SU-DHL-6 (cell line): ENCODE measurements at regions not wholly inside any gene's neighbourhood (a gene's known extent, or its start where the extent isn't known, plus 50 kb on each side); places are given as distances from the start of the nearest gene placed in this dataset.

ENCODE experiments used
- H2AFZ ChIP-seq: fragments of 200-600 bp; sonication (generic); 2 replicates; pipeline ENCODE4 v1.6.1; 2014; ENCODE audit warnings: low read depth, mild to moderate bottlenecking, moderate library complexity, mixed read lengths, antibody characterized with exemption, low read length; ENCODE audit not compliant: severe bottlenecking
- H3F3A ChIP-seq: fragments of 200-600 bp; shearing (Covaris generic); 2 replicates; pipeline ENCODE4 v1.6.0; 2016; ENCODE audit warnings: antibody characterized with exemption, mild to moderate bottlenecking; ENCODE audit not compliant: insufficient read depth
- H3K27ac ChIP-seq: fragments of 200-600 bp; sonication (generic); 2 replicates; pipeline ENCODE4 v1.5.1; 2016; ENCODE audit warnings: low read depth, mild to moderate bottlenecking, low read length, moderate library complexity, mixed read lengths
- H3K27me3 ChIP-seq: fragments of 200-600 bp; sonication (generic), shearing (Covaris generic); 2 replicates; pipeline ENCODE4 v1.6.0; 2014; ENCODE audit warnings: mild to moderate bottlenecking, low read length
- H3K36me3 ChIP-seq: fragments of 200-600 bp; sonication (generic); 2 replicates; pipeline ENCODE4 v1.6.1; 2014; ENCODE audit warnings: mild to moderate bottlenecking, low read length, mixed read lengths
- H3K4me2 ChIP-seq: fragments of 300-600, 200-600 bp; shearing (Covaris generic), sonication (generic); 2 replicates; pipeline ENCODE4 v1.6.0; 2014; ENCODE audit warnings: low read length, low read depth, mild to moderate bottlenecking; ENCODE audit not compliant: poor library complexity, severe bottlenecking
- H3K4me3 ChIP-seq: fragments of 200-600 bp; sonication (generic); 2 replicates; pipeline ENCODE4 v1.5.1; 2014; ENCODE audit warnings: antibody characterized with exemption, low read length, mild to moderate bottlenecking, mixed read lengths; ENCODE audit not compliant: insufficient read depth, poor library complexity, severe bottlenecking
- H3K79me2 ChIP-seq: fragments of 200-600 bp; sonication (generic); 2 replicates; pipeline ENCODE4 v1.6.1; 2014; ENCODE audit warnings: mild to moderate bottlenecking, low read length, moderate library complexity; ENCODE audit not compliant: insufficient read depth
- H3K9ac ChIP-seq: fragments of 200-600 bp; sonication (generic); 2 replicates; pipeline ENCODE4 v1.7.0; 2014; ENCODE audit warnings: mild to moderate bottlenecking, low read length
- H3K9me2 ChIP-seq: fragments of 200-600 bp; sonication (generic); replicated peaks from 2 replicates; pipeline ENCODE4 v1.6.1; 2014; ENCODE audit warnings: low read length; ENCODE audit not compliant: insufficient read depth
- H3K9me3 ChIP-seq: fragments of 200-600 bp; sonication (generic); 2 replicates; pipeline ENCODE4 v1.6.1; 2014; ENCODE audit warnings: low read length, mixed read lengths; ENCODE audit not compliant: insufficient read depth
- H4K20me1 ChIP-seq: fragments of 200-600 bp; sonication (generic); 2 replicates; pipeline ENCODE4 v1.6.1; 2014; ENCODE audit warnings: low read depth, mild to moderate bottlenecking, antibody characterized with exemption, low read length, moderate library complexity, mixed read lengths
- CTCF ChIP-seq: fragments of 200-600 bp; sonication (generic); IDR thresholded peaks from one replicate; pipeline ENCODE4 v1.5.1; 2017; ENCODE audit warnings: antibody characterized with exemption, mild to moderate bottlenecking, low read length, moderate library complexity; ENCODE audit not compliant: insufficient read depth, poor library complexity, severe bottlenecking
- EZH2phosphoT487 ChIP-seq: fragments of 200-600 bp; sonication (generic), shearing (Covaris generic); conservative IDR thresholded peaks from 2 replicates; pipeline ENCODE4 v1.6.1; 2018; ENCODE audit warnings: mild to moderate bottlenecking, antibody characterized with exemption, low read length, moderate library complexity, mixed read lengths

GRCh38 chr2:147679955-147680531 is 164.8 kb upstream of the ACVR2A start:
- no peaks in the 10 kb centered on the region for H3K36me3 ChIP-seq

GRCh38 chr2:147679191-147679954 is 165.5 kb upstream of the ACVR2A start:
- Histone ChIP-seq H3K27ac (no peak overlapping the region), H3K4me2 (no peak overlapping the region), H3K27me3 (no peaks in the 10 kb centered on the region), H4K20me1 (no peaks in the 10 kb centered on the region), H3K9ac (no peak overlapping the region), H3K9me2 (no peaks in the 10 kb centered on the region), H3K36me3 (no peaks in the 10 kb centered on the region), H3K4me3 (no peak overlapping the region), H2AFZ (no peak overlapping the region), H3K79me2 (no peaks in the 10 kb centered on the region), H3K9me3 (no peaks in the 10 kb centered on the region), H3F3A (no peaks in the 10 kb centered on the region)
- TF ChIP-seq EZH2phosphoT487 (no peak), CTCF (no peak)

More at GRCh38 chr2:147679955-147680531, 164.8 kb upstream of the ACVR2A start:
- no peaks in the 10 kb centered on the region for H3K27me3 ChIP-seq
- no peak overlapping the region for H3K9ac ChIP-seq
- no peak overlapping the region for H2AFZ ChIP-seq
- no peaks in the 10 kb centered on the region for H3F3A ChIP-seq
- no peaks in the 10 kb centered on the region for H3K79me2 ChIP-seq
- H3K9me3 ChIP-seq: no peaks in the 10 kb centered on the region
- H4K20me1 ChIP-seq: no peaks in the 10 kb centered on the region
- no peak overlapping the region for H3K4me3 ChIP-seq
- no peak overlapping the region for H3K27ac ChIP-seq
- no peak overlapping the region for H3K4me2 ChIP-seq
- TF ChIP-seq CTCF: no peak
- TF ChIP-seq EZH2phosphoT487: no peak
- H3K9me2 ChIP-seq: no peaks in the 10 kb centered on the region

GRCh38 chr2:147665105-147665504 is 179.7 kb upstream of the ACVR2A start:
- Histone ChIP-seq H3K9ac (no peak overlapping the region), H4K20me1 (no peaks in the 10 kb centered on the region), H3K27ac (no peak overlapping the region)

GRCh38 chr2:147663962-147664361 is 180.9 kb upstream of the ACVR2A start:
- H3K9me2 ChIP-seq: no peaks in the 10 kb centered on the region
- H3K27me3 ChIP-seq: no peaks in the 10 kb centered on the region
- no peaks in the 10 kb centered on the region for H3K79me2 ChIP-seq
- no peak overlapping the region for H3K4me3 ChIP-seq
- no peak overlapping the region for H3K27ac ChIP-seq
- no peaks in the 10 kb centered on the region for H3K36me3 ChIP-seq
- no peak overlapping the region for H2AFZ ChIP-seq
- no peak for TF ChIP-seq CTCF
- no peak for TF ChIP-seq EZH2phosphoT487
- no peaks in the 10 kb centered on the region for H3F3A ChIP-seq
- H3K4me2 ChIP-seq: no peak overlapping the region
- H4K20me1 ChIP-seq: no peaks in the 10 kb centered on the region
- H3K9ac ChIP-seq: no peak overlapping the region
- H3K9me3 ChIP-seq: no peaks in the 10 kb centered on the region

More at GRCh38 chr2:147665105-147665504, 179.7 kb upstream of the ACVR2A start:
- Histone ChIP-seq H2AFZ (no peak overlapping the region), H3F3A (no peaks in the 10 kb centered on the region), H3K9me3 (no peaks in the 10 kb centered on the region), H3K36me3 (no peaks in the 10 kb centered on the region), H3K4me3 (no peak overlapping the region), H3K79me2 (no peaks in the 10 kb centered on the region), H3K4me2 (no peak overlapping the region), H3K9me2 (no peaks in the 10 kb centered on the region), H3K27me3 (no peaks in the 10 kb centered on the region)
- no peak for TF ChIP-seq EZH2phosphoT487
